ENCODE measurements at regions not wholly inside any gene's neighbourhood (a gene's known extent, or its start where the extent isn't known, plus 50 kb on each side); places are given as distances from the start of the nearest gene placed in this dataset.

DNA sequence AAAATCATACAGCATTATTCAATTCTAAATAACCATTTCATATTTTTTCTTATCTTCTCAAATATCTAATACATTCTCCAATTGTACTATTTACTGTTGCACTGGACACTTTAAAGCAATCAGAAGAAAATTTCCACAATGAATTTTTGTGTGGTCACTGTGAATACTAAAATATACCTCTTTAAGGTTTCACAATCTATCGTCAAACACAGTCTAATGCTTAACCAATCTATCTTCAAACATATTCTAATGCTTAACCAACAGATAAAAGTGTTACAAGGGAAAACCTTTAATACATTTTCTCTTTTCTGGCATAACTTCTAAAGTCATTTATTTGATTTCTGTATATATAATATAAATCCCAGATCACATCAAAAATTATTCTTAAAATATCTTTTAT, 2035.5 kb upstream of the CDH6 start:
- Histone ChIP-seq H3K4me1 (no peaks in the 10 kb centered on the region), H3K27ac (no peak overlapping the region)
- 69% methylated on average over 1 of the region's 1 CpG for WGBS

DNA sequence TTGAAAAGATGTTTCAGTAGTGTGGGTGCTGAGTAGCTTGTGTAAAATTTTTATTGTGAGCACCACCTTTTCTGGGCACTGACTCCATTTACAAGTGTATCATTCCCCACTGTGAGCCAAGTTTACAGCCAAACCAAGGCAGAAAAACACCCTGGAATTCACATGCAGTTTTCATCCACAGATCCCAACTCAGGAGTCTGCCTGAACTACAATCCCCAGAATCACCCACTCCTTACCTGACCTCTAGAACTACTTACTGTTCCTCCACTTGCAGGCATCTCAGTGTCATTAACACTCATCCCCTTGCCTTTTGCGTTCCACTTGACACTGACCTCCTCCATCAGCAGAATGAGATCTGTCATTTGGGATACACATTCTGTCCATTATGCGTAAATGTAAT, 2042.6 kb upstream of the CDH6 start:
- no peak for DNase-seq (ENCODE audit: low spot score in 2 of 2)
- H3K9me3 ChIP-seq: no peaks in the 10 kb centered on the region
- H3K27ac ChIP-seq: no peak overlapping the region
- no peak overlapping the region for H3K4me3 ChIP-seq
- H3K4me1 ChIP-seq: no peaks in the 10 kb centered on the region
- no peak for TF ChIP-seq POLR2A (IDR thresholded peaks at IDR 0.05)
- TF ChIP-seq POLR2AphosphoS5 (IDR thresholded peaks at IDR 0.05): no peak
- TF ChIP-seq, protein P1, sequence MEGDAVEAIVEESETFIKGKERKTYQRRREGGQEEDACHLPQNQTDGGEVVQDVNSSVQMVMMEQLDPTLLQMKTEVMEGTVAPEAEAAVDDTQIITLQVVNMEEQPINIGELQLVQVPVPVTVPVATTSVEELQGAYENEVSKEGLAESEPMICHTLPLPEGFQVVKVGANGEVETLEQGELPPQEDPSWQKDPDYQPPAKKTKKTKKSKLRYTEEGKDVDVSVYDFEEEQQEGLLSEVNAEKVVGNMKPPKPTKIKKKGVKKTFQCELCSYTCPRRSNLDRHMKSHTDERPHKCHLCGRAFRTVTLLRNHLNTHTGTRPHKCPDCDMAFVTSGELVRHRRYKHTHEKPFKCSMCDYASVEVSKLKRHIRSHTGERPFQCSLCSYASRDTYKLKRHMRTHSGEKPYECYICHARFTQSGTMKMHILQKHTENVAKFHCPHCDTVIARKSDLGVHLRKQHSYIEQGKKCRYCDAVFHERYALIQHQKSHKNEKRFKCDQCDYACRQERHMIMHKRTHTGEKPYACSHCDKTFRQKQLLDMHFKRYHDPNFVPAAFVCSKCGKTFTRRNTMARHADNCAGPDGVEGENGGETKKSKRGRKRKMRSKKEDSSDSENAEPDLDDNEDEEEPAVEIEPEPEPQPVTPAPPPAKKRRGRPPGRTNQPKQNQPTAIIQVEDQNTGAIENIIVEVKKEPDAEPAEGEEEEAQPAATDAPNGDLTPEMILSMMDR (IDR thresholded peaks at IDR 0.05): no peak
- TF ChIP-seq EP300 (IDR thresholded peaks at IDR 0.05): no peak
- WGBS: 68% methylated on average over 2 of the region's 2 CpGs
- no peaks in the 10 kb centered on the region for H3K27me3 ChIP-seq
- H3K36me3 ChIP-seq: no peaks in the 10 kb centered on the region

More for the DNA sequence above, 2035.5 kb upstream of the CDH6 start:
- DNase-seq (ENCODE audit: low spot score in 2 of 2): no peak
- H3K27me3 ChIP-seq: no peaks in the 10 kb centered on the region
- no peaks in the 10 kb centered on the region for H3K9me3 ChIP-seq
- TF ChIP-seq, protein P1 (IDR thresholded peaks at IDR 0.05): no peak
- no peak for TF ChIP-seq POLR2AphosphoS5 (IDR thresholded peaks at IDR 0.05)
- TF ChIP-seq POLR2A (IDR thresholded peaks at IDR 0.05): no peak
- TF ChIP-seq EP300 (IDR thresholded peaks at IDR 0.05): no peak
- no peak overlapping the region for H3K4me3 ChIP-seq
- H3K36me3 ChIP-seq: no peaks in the 10 kb centered on the region

DNA sequence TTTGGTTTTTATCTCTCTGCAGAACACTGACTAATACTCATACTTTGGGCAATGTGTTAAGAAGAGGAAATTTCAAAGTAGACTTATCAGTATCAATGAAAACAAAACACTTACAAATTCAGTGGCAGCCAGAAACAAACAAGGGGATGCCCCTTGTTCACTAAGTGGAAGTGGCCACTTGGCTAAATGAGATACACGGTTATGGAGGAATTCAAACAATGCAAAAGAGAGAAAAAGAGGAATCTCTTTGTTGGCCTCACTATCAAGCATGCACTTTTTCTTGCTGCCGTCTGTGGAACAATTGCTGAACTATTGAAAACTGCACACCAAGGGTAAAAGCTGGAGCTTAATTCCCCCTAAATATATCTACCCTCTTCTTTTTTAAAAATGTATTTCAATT, 2044.9 kb upstream of the CDH6 start:
- Histone ChIP-seq H3K9me3 (no peaks in the 10 kb centered on the region), H3K27ac (no peak overlapping the region), H3K4me3 (no peak overlapping the region), H3K27me3 (no peaks in the 10 kb centered on the region), H3K4me1 (no peaks in the 10 kb centered on the region), H3K36me3 (no peaks in the 10 kb centered on the region)
- WGBS: 61% methylated on average over 2 of the region's 2 CpGs
- TF ChIP-seq, protein P1 (IDR thresholded peaks at IDR 0.05): no peak
- TF ChIP-seq EP300 (IDR thresholded peaks at IDR 0.05): no peak
- TF ChIP-seq POLR2A (IDR thresholded peaks at IDR 0.05): no peak
- no peak for TF ChIP-seq POLR2AphosphoS5 (IDR thresholded peaks at IDR 0.05)
- DNase-seq (ENCODE audit: low spot score in 2 of 2): no peak

DNA sequence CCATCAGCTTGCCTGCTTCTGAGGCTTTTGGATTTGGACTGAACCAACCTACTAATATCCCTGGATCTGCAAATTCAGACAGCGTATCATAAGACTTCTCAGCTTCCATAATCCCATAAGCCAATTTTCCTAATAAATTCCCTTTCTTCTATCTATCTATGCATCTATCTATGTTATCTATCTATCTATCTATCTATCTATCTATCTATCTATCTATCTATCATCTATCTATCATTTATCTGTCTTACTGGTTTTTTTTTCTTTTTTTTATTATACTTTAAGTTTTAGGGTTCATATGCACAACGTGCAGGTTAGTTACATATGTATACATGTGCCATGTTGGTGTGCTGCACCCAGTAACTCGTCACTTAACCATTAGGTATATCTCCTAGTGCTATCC, 2045.4 kb upstream of the CDH6 start:
- 86% methylated on average over 3 of the region's 3 CpGs for WGBS
- no peaks in the 10 kb centered on the region for H3K9me3 ChIP-seq
- H3K27me3 ChIP-seq: no peaks in the 10 kb centered on the region
- H3K4me3 ChIP-seq: no peak overlapping the region
- no peak overlapping the region for H3K27ac ChIP-seq
- H3K36me3 ChIP-seq: no peaks in the 10 kb centered on the region
- H3K4me1 ChIP-seq: no peaks in the 10 kb centered on the region
- DNase-seq (ENCODE audit: low spot score in 2 of 2): no peak
- TF ChIP-seq, protein P1 (IDR thresholded peaks at IDR 0.05): no peak
- no peak for TF ChIP-seq POLR2AphosphoS5 (IDR thresholded peaks at IDR 0.05)
- no peak for TF ChIP-seq EP300 (IDR thresholded peaks at IDR 0.05)
- TF ChIP-seq POLR2A (IDR thresholded peaks at IDR 0.05): no peak

DNA sequence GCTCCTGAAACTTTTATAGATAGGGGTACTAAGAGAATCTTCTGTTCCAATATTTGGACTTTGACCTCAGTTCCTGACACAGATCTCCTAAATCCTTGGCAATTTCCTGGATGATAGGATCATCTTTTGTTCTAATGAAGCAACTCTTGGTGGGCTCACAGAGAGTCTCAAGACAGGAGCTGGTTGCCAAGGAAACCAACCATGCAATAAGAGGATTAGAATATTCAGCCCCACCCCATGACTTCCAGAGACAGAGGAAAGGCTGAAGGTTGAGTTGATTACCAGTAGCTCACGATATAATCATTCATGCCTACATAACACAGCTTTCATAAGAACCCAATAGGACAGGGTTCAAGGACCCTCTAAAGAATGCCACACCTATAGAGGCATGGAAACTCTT, 2050.2 kb upstream of the CDH6 start:
- Histone ChIP-seq H3K4me3 (no peak overlapping the region), H3K27ac (no peak overlapping the region), H3K4me1 (no peaks in the 10 kb centered on the region), H3K9me3 (no peaks in the 10 kb centered on the region), H3K27me3 (no peaks in the 10 kb centered on the region), H3K36me3 (no peaks in the 10 kb centered on the region)
- WGBS: 73% methylated on average over 1 of the region's 1 CpG
- TF ChIP-seq EP300 (IDR thresholded peaks at IDR 0.05) (no peak), POLR2AphosphoS5 (IDR thresholded peaks at IDR 0.05) (no peak), POLR2A (IDR thresholded peaks at IDR 0.05) (no peak)
- DNase-seq (ENCODE audit: low spot score in 2 of 2): no peak

DNA sequence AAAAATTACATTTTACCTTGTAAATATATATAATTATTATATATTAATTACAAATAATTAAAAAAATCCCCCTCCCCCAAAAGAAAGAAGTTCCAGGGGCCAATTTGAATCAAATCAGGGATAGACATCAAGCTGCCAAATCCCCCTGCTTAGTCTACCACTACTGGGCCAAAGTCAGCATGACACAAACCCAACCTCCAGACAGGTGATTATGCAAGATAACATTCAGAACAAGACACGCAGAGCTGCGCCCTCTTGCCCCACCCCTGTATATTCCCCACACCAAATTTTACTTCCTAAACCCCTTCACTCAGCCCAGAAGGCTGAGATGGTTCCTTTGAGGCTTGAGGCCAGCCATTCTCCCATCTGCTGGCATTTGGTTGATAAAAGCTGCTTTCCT, 2059.1 kb upstream of the CDH6 start:
- Histone ChIP-seq H3K9me3 (peaks cover 4% of the 10 kb centered on the region), H3K4me3 (no peak overlapping the region), H3K27me3 (no peaks in the 10 kb centered on the region), H3K4me1 (no peaks in the 10 kb centered on the region), H3K27ac (no peak overlapping the region), H3K36me3 (no peaks in the 10 kb centered on the region)
- TF ChIP-seq EP300 (IDR thresholded peaks at IDR 0.05) (no peak), POLR2AphosphoS5 (IDR thresholded peaks at IDR 0.05) (no peak), POLR2A (IDR thresholded peaks at IDR 0.05) (no peak)
- TF ChIP-seq, protein P1 (IDR thresholded peaks at IDR 0.05): no peak
- DNase-seq (ENCODE audit: low spot score in 2 of 2): no peak
- WGBS: 92% methylated on average over 2 of the region's 2 CpGs
